LNCaP clone FGC (cell line): ENCODE measurements at regions not wholly inside any gene's neighbourhood (a gene's known extent, or its start where the extent isn't known, plus 50 kb on each side); places are given as distances from the start of the nearest gene placed in this dataset.

ENCODE experiments used
- DNase-seq: peaks from one replicate; pipeline ENCODE4 v3.0.0-alpha.2; 2011; ENCODE audit warnings: low read depth
- H3K4me3 ChIP-seq: 2 replicates; pipeline ENCODE4 v1.5.1; 2011; ENCODE audit warnings: mild to moderate bottlenecking, low read depth, low read length, control low read depth
- CTCF ChIP-seq: IDR thresholded peaks from 2 replicates; pipeline ENCODE4 v1.5.1; 2012; ENCODE audit warnings: mild to moderate bottlenecking; ENCODE audit not compliant: control insufficient read depth, insufficient read depth; ENCODE audit errors: extremely low read depth

DNA sequence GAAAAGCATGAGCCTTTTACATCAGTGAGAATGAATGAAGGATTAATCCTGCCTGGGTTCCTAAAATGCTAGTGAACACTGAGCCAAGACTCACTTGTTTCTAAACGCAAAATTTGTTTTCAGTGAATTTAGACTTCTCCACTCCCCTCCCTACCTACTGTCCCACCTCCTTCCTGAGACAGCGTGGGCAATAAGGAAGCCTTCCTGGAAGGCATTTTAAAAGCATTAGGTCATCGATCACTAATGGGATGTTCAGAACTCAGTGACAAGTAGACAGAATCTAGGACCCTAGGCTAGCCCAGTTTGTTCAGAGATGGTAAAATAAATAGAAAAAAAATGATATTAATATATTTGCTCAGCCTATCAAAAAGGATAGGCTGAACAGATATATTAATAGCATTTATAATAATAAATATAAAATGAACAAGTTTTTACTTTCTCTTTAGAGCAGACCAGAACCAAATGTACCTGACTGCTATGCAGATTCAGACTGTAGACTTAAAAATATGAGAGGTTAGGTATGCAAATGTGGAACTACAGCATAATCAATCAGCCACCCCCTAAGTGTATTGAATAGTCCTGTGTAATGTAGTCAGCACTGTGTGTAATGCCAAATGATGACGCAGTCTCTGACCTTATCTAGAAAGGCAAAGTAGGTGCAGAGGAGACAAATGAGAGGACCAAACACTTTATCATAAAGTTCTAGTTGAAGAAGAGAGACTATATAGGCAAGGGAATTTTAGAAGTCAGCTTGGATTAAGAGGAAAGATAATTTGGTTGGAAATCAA, 331.1 kb downstream of the GPAT3 start:
- H3K4me3 ChIP-seq, result no peak overlapping the region
- no peak for TF ChIP-seq CTCF
- DNase-seq, result no peak

DNA sequence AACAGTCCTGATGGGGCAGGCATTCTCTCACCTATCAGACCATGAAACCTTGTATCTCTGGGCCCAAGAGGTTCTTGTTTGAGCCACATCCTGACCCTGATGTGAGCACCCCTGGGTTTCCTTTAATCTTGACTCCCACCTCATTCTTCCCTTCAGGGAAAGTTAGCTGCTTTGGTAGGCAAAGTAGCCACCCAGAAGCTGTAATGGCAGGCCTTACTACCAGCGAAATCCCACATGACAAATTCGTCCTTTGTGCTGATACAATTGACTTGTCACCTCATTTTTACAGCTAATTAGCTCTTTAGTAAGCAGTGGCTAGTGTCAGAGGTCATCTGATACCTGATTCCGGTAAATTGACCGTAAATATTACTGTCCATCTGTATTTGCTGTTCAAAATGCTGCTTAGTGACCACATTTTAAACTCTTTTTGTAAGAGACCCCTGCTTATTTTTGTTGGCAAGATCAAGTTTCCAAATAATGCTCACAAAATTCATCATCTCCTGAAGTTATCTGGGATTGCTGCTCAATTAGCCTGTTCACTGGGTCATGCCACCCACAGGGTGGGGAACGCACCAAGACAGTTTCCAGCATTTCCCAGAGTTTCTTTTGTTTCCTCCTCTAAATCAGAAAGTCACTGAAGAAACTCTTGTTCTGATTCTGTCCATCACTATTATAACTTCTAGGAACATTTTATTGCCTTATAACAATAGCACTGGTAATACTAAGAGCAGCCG, 329.7 kb downstream of the GPAT3 start:
- no peak for TF ChIP-seq CTCF
- DNase-seq, result no peak
- H3K4me3 ChIP-seq, result no peak overlapping the region

DNA sequence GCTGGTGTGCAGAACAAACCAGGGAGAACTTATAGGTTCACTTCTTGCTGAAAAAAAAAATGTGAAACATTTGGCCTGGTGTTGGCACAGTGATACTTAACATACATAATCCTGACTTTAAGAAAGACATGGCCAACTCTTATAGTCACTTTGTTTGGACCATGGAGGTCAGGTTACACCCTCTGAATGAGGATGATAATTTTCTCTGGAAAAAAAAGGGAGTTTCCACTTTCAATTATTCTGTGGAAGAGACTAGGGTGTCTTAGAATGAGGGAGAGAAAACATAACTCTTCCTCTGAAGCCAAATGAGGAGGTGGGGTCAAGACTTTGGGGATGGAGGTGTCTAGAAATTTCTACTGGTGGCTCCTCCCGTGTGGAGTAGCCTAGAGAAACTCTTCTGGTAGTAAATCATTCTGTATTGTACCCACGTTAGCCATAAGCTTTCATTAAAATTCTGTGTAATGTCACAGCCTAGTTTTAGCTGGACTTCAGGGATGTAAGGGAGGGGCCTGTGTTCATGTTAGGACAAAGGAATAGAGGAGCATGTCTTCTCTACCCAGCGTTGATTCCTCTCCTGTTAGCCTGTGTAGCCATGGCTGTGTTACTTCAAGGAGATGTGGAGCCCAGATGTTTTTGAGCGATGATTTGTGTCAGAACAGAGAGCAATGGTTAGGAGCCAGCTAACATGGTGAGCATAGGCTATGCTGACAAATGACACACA, 328.3 kb downstream of the GPAT3 start:
- DNase-seq, result no peak
- no peak overlapping the region for H3K4me3 ChIP-seq

DNA sequence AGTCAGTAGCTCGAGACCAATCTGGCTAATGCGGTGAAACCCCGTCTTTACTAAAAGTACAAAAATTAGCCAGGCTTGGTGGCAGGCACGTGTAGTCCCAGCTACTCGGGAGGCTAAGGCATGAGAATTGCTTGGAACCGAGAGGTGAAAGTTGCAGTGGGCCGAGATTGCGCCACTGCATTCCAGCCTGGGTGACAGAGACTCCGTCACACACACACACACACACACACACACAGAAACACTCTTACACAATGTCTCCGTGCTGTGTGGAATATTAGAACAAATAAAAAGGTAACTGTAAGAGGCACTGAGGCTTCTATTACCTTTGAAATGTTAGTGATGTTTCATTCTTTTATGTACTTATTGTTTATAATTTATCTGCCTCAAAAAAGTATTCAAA, 326.6 kb downstream of the GPAT3 start:
- no peak overlapping the region for H3K4me3 ChIP-seq
- TF ChIP-seq CTCF, result no peak
- no peak for DNase-seq

More for the DNA sequence above, 328.3 kb downstream of the GPAT3 start:
- TF ChIP-seq CTCF, result no peak

DNA sequence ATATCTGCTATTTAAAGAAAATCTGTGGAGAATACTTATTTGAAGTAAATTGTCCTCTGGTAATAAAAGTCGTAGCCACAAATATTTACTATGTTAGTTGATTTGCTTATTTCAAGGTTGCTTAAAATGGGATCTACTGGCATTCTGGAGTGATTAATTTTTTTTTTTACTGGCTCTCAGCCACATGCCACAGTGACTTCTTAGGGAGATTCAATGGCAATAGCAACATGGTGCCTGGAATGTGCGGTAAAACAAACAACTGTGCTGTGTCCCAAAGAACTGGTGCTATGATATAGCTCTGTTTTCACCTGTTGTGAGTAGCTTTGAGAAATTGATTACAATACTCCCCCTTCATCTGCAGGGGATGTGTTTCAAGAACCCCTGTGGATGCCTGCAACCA, 324.3 kb downstream of the GPAT3 start:
- no peak for TF ChIP-seq CTCF
- no peak for DNase-seq

GRCh38 chr4:83858131-83858530, 322.2 kb downstream of the GPAT3 start:
- no peak for TF ChIP-seq CTCF

More for the DNA sequence above, 324.3 kb downstream of the GPAT3 start:
- H3K4me3 ChIP-seq, result no peak overlapping the region

More at GRCh38 chr4:83858131-83858530, 322.2 kb downstream of the GPAT3 start:
- H3K4me3 ChIP-seq, result no peak overlapping the region
- no peak for DNase-seq
